Activated CD4-positive, alpha-beta T cell treated with anti-CD3 and anti-CD28 coated beads, Interleukin-2, Interleukin-6, amounts not matched to agents 100 ng/mL and 50 ng/mL, durations not matched to agents 16 hours and 8 hours (primary cell): ENCODE measurements at regions not wholly inside any gene's neighbourhood (a gene's known extent, or its start where the extent isn't known, plus 50 kb on each side); places are given as distances from the start of the nearest gene placed in this dataset.

Experiments
- DNase-seq: peaks from one replicate; pipeline ENCODE4 v3.0.0-alpha.2; 2020

DNA sequence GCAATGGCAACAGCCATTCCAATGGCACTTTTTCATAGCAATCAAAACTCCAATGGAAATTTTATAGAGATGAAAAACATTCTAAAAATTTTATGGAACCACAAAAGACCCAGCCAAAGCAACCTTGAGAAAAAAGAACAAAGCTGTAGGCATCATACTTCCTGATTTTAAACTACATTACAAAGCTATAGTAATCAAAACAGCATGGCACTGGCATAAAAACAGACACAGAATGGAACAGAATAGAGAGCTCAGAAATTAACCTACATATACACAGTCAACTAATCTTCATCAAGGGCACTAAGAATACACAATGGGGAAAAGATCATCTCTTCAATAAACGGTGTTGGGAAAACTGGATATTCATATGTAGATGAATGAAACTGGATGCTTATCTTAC is 401.5 kb downstream of the NPHP4 start:
- no peak for DNase-seq

DNA sequence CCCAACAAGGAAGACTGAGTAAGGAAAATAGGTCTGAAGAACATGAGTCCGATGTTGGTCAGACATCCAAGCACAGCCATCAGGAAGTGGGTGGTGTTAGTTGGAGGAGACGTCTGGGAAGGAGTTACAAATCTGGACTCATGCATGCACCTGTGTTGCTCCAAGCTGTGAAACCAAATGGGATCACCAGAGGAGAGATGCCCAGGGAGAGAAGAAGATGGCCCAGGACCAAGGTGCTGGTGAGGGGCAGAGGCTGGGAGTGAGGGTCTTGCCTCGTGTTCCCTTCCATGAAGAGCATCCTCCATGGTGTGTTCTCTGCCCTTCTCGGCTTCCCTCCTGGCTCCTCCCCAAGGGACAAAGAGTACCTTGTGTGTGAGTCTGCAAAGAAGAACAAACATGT is 405.6 kb downstream of the NPHP4 start:
- no peak for DNase-seq

DNA sequence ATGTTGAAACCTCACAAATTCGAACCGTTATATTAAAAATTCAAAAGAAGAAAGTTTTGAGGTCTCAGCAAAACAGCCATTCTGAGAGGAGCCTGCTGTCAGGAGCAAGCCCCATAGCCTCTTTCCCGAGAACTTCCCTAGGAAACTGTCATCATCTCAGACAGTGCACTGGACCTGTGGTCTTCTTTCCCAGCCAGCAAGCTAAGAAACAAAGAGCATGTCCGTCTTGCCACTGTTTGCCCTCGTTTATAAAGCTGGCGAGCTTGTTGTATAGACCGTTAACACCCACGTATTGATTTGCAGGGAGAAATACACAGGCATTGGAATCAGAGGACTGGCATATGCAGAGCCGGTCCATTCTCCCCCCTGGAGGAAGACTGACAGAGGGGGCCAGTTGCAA is 407.0 kb downstream of the NPHP4 start:
- DNase-seq = no peak

DNA sequence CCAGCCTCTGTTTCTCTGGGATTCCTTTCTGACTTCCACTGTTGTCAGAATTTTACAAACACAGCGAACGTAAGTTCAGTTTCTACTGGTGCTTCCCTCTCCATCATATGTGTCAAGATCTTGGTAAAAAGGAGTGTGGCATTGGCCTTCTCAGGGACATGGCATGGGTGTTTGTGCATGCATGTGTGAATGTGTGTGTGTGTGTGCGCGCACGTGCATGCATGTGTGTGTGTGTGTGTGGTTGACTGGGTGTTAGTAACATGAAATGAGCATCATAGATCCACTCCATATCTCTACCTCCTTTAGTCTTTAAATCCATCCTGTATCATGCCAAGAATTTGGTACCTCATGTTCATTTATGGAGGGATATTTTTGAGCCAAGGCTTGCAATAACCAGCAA is 411.3 kb downstream of the NPHP4 start:
- DNase-seq = no peak

DNA sequence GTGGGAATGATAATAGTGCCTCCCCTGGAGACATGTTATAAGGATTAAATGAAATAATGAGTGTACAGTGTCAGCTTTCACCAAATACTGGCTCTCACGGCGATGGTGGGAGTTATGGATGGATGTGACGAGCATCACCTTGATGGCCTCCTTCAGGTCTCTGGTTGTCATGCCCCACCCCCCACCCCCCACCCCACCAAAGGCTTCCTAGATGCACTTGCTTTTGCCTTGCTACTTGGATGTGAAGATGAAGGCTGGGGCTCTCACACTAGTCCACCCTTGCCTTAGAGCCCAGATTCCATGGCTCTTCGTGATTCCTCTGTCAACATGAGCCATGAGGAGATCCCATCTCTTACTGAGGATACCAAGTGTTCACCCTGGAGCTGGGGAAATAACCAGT is 412.3 kb downstream of the NPHP4 start:
- no peak for DNase-seq

DNA sequence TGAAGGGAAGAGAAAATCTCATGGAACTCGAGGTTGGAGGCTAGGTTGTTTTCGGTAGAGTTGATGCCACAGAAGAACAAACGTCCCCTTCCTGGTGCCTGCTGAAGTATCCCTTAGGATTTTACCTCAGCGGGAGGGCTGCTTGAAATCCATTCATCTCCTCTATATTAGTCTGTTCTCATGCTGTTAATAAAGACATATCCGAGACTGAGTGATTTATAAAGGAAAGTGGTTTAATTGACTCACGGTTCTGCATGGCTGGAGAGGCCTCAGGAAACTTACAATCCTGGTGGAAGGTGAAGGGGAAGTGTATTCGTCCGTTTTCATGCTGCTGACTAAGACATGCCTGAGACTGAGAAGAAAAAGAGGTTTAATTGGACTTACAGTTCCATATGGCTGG is 413.5 kb downstream of the NPHP4 start:
- no peak for DNase-seq

DNA sequence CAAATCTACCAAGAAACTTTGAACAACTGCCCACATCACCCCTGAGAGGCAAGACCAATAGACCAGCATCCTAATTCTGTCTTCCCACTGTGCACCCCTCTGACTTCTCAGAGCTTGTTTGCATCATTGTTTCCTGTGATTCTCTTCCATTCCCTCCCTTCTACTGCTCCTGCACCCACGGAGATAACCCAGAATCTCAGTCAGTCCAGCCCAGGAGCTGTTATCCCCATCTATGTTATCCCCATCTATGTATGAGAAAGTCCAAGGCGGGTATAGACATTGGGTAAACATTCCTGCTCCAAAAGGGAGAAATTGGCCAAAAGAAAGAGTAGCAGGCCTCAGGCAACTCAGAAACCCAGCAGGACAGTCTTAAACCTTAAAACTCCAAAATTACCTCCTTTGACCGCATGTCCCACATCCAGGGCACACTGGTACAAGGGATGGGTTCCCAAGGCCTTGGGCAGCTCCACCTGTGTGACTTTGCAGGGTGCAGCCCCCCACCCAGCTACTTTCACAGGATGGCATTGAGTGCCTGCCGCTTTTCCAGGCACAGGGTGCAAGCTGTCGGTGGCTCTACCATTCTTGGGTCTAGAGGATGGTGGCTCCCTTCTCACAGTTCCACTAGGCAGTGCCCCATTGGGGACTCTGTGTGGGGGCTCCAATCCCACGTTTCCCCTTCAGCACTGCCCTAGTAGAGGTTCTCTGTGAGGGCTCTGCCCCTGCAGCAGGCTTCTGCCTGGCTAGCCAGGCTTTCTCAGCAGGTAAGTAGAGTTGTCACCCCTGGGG is 414.8 kb downstream of the NPHP4 start:
- no peak for DNase-seq

DNA sequence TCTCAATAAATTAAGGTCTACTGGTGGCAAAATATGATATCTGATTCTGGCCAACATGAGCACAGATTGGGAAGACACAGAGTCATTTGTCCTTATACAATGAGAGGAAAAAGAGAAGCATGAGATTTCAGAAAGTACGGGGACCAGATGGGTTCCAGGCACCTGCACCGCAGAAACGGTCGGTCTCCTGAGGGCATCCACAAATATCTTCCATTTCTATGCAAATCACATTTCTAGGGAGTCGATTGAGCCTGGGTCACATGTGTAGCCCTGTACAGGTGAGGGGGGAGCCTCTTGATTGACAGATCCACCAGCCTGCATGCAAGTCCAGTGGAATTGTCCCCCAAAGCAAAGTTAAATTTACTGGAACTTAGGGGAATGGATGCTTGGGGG is 415.6 kb downstream of the NPHP4 start:
- no peak for DNase-seq

DNA sequence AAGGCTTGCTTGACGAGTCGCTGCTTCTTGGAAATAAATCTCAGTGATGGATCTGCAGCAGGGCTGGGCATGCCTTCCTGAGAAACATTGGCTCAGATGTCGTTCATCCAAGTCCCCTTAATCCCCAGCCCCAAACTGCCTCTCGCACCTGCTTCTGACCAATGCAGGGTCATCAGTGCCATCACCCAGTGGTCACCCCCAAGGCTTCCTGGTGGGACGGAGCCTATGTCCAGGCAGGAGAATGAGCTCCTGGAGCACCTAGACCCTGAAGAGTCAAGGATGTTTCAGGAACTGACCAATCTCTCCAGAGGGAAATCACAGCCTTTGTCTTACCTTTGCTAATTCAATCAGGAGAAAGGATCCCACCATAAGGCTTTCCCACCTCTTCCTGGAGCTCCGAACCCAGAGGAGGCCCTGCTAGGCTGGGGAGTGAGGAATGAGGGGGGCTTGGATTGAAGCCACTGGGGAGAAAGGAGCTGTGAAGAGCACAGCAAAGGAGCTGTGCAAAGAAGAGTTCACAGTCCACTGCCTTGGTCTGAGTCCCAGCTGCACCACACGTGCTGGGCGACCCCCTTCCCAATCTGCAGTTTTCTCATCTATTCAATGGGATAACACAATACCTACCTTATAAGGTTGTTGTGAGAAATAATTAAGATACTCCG is 416.1 kb downstream of the NPHP4 start:
- no peak for DNase-seq

DNA sequence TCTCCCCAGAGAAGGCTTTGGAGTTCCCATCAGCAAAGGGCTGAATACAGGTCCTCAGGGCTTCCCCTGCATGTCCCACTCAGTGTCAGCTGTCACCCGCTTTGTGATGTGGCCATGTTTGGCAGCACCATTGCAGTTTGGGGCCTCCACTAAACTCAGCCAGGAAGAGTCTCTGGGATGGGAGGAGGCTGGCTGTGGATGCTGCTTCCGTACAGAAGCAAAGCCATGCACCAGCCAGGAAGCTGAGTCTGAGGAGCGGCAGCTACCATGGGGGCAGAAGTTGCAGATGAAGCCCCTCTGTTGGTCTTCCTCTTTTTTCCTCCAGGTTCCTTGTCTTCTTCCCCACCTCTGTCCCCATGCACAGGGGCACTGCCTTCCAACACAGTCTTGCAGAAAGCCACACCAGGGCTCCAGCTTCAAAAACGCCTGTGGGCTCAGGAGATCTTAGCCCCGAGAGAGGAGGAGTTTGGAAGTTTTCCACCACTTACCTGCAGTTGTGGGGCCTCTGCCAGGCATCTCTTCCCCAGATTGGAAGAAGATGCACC is 416.8 kb downstream of the NPHP4 start:
- no peak for DNase-seq

DNA sequence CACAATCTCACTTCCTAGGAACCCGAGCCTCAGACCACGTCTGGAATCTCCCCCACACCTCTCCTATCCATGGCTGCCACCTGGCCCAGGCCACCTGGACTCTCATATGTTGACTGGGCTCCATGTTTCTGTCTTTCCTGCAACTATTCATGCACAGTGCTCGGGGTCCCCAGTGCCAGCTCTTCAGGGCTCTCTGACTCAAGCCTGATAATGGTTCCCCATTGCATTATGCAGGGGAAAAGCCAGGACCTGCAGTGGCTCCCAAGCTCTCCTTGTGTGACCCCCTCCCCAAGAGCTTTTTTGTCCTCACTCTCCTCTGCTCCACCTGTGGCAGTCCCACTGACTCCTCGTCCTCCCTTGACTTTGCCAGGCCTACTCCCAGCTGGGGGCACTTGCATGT is 417.6 kb downstream of the NPHP4 start:
- no peak for DNase-seq

DNA sequence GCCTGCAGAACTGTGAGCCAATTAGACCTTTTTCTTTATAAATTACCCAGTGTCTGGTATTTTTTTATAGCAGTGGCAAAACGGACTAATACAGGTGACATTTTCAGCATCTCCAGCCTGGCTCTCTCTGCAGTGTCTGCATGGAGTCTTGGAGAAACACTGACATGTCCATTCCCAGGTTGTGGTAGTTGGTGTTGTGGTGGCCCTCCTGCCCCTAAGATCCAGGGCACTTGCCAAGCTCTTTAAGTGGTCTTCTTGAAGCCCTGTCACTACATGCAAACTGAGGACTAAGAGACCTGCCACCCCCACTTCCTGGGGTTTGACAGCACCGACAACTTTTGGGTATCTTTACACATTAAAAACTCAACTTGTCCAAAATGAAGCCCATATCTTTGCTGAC is 419.4 kb downstream of the NPHP4 start:
- DNase-seq = no peak

DNA sequence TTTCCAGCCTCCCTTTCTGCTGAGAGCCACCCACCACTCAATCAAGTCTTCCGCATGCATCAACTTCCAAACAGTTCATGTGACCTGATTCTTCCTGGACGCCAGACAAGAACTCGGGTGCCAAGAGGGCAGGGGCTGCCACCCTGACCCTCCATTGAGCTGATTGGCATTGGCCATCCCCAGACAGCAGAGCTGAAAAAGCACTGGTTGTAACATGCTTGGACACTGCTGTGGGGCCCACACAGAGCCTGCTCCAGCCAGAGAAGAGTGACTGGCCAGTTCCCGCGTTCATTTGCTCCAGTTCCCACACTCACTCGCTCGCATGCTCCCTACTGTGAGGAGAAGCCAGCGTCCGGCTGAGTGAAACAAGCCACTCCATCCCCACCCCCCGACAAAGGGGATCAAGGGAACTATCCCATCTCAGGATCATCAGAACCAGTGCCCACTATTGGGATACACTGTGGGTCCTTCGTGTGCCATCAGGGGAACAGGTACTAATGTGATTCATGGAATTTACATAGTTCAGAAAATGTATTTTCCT is 420.3 kb downstream of the NPHP4 start:
- DNase-seq = no peak

DNA sequence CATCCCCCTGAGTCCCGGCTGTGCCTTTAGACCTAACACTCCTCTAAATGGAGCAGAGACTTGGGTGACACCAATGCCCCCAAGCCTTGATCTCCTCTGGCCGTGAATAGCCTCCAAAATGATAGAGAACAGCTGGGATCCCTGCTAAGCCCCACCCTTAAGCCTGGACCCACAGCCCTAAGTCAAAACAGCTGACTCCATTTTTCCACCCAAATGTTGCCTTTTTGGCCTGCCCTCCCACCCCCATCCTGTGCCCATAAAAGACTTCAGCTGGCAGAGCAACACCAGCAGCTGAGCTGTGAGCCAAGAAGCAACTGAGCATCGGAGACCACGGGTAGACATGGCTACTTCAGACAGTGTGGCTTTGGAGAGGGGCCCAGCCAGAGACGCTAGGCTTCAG is 420.8 kb downstream of the NPHP4 start:
- DNase-seq = no peak

DNA sequence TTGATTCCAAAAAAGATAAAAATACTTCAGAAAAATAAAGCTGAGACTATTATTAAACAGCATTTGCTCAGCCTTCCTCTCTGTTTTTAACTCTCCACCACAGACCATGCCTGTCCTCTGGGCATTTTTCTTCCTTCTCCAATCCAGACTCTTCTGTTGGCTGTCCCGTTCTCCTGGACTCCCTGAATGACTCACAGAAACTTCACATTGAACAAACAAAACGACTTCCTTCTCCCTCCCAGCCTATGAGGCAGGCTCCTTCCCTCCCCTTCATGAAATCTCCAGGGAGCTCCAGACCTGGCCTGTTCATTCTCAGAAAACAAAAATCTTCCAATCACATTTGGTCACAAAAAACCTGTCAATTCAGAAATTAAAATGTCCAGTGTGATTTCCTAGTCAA is 421.3 kb downstream of the NPHP4 start:
- no peak for DNase-seq

DNA sequence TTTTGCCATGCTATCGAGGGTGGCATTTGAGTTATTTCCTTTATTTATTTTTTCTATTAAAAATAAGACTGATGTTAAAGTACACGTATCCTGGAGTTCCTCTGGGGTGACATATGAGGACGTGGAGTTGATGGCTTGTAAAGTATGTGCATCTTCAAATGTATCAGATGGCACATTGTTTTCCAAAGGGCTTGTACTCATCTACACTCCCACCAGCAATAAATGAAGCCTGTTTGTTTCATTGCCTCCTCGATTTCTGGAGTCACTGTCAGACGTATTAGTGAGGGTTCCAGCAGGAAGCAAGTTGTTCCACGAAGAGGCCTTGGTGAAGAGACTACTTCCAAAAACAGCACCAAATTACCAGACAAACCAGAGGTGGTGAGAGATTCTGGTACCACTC is 423.9 kb downstream of the NPHP4 start:
- DNase-seq = no peak

DNA sequence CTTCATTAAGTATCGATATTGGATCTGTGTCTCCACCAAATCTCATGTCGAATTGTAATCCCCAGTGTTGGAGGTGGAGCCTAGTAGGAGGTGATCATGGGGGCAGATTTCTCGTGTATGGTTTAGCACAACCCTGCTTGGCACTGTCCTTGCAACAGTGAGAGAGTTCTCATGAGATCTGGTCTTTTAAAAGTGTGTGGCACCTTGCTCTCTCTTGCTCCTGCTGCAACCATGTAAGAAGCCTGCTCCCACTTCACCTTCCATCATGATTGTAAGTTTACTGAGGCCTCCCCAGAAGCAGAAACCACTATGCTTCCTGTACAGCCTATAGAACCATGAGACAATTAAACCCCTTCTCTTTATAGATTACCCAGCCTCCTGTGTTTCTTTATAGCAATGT is 424.4 kb downstream of the NPHP4 start:
- DNase-seq = no peak

DNA sequence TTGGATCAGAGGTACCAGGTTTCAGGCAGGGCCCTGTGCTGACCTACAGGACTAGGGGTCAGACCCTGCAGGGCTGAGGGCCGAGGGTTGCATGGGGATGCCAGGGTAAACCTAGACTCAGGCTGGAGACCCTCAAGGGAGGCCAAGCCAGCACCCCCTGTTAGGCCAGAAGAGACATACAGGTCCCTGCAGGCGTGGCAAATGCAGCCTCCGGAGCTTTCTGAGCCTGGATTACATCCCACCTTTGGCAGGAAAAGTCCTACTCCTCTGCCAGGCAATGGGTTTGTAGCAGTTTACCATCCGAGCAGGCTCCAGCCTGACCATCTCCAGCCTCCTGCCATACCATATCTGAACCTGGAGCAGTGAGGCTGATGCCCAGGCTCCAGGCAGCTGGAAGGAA is 425.3 kb downstream of the NPHP4 start:
- no peak for DNase-seq

DNA sequence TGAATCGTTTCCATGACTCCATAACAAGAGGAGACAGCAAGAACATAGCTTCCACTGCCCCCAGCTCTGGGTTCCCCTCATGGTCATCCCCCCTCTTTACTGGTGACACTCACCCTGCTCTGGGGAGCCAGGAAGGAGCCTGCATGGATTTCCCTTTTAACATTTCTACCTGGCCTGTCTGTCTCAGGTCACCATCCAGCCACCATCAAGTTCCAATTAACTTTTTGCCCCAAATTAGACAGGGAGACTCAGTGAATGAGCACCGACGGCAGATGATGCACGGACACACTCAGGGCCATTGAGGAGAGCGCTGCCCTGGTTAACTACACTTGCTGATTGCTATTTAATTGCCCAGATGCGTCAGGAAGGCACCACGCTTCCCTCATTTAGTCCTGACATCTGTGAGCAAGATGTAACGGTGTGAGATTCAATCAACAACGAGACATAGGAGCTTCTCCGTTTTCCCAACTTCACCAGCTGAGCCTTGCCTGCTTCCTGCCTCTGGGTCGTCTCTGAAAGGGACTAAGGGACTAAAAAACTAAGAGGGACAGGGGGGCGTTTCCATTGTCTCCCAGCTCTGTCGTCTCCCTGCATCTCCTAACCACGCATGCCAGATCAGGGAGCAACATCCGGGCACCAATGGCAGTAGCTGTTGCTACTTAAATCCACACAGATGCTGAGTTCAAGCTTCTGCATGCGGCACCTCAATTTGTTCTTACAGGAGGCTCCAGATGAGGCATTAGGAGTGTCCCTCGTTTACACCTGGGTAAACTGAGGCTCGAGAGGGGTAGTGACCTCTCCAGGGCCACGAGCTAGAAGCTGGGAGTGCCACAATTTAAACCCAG is 426.7 kb downstream of the NPHP4 start:
- no peak for DNase-seq

DNA sequence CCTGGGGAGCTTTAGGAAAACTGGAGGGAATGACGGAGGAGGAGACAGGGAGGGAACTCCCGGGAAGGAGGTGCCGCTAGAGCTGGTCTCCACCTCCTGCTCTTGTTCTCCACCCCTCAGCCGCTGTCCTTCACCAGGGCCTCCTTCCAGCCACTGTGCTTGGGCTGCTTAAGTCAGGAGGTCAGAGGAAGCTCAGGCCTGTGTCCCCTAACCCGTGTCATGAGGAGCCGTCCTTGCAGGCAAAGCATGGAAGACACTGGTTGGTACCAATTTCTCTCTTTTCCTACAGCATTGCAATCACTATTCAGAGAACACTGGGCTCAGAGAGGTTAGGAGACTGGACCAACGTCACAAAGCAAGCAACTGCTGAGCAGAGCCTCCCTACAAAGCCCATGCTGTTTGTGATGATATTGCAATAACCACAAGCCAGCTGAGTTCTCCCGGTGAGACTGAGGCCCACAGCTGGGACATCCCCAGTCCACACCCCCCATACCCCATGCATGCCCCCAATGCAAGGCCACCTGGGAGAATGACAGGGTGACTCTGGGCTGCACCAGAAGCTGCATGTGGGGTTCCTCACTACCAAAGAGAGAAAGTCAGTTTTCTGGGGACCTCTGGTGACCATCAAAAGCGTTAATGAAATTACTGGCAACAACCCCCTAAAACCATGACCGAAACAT is 427.5 kb downstream of the NPHP4 start:
- no peak for DNase-seq

DNA sequence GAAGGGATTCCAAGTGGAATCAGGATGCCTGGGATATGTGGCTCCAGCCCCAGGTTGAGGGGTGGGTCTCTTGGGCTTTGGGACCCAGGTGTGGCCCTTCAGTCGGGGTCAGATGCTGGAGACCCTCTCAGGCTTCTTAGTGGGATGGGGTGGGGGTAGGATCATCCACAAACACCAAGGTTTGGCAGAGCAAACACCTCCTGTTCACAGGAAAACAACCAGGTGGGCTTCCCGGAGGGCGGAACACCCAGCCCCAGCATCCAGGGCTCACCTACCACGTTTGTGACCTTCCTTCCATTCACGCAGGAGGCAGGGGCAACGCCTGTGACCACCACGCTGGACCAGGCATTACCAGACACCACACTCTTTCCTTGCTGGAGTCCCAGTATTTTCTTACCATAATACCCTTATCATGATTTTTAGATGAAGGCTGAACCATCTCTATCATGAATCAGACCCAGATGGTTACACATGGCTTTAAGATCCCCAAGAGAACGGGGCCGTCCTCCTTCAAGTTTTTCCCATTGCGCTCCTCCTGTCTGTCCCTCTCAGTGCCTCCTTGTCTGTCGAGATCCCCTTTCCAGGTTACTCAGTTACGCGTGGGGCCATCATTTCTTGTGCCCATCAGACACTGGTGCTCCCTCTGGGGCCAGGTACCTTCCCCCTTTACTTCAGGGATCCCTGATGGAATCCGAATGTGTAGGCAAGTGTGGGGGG is 428.2 kb downstream of the NPHP4 start:
- no peak for DNase-seq

DNA sequence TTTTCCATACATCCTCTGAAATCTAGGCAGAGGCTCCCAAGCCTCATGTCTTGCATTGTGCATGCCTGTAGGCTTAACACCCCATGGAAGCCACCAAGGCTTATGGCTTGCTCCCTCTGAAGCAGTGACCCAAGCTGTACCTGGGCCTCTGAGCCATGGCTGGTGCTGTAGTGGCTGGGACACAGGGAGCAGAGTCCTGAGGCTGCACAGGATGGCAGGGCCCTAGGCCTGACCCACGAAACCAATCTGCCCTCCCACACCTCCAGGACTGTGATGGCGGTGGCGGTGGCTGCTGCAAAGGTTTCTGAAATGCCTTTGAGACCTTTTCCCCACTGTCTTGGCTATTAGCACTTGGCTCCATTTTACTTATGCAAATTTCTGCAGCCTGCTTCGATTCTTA is 429.5 kb downstream of the NPHP4 start:
- DNase-seq = no peak
